Esophagus squamous epithelium (tissue), 4 donors: ENCODE measurements at regions not wholly inside any gene's neighbourhood (a gene's known extent, or its start where the extent isn't known, plus 50 kb on each side); places are given as distances from the start of the nearest gene placed in this dataset.

Source experiments
- CTCF ChIP-seq, 6 experiments: fragments of 450-650 bp in 4 of 6; fragments of 200-600 bp in 2 of 6; sonication (generic) in 2 of 6; IDR thresholded peaks; one replicate each; pipeline ENCODE4 v1.5.1; 2016 to 2019; ENCODE audit warnings: antibody characterized with exemption in 6 of 6, mild to moderate bottlenecking in 4 of 6, moderate library complexity in 4 of 6
- POLR2A ChIP-seq, 4 donors: fragments of 450-650 bp; IDR thresholded peaks; one replicate each; pipeline ENCODE4 v1.6.1; 2017; ENCODE audit warnings: antibody characterized with exemption in 4 of 4, mild to moderate bottlenecking in 4 of 4, moderate library complexity in 3 of 4

GRCh38 chr5:62790348-62790747, 211.7 kb downstream of the LRRC70 start:
- TF ChIP-seq CTCF (IDR thresholded peaks at IDR 0.05) (no peak), POLR2A (IDR thresholded peaks at IDR 0.05) (no peak)
